ENCODE measurements at regions not wholly inside any gene's neighbourhood (a gene's known extent, or its start where the extent isn't known, plus 50 kb on each side); places are given as distances from the start of the nearest gene placed in this dataset.
"Not testable (repeated sequence)": the region's sequence is repeated elsewhere in the genome, so short reads cannot be mapped to it uniquely, and the experiment has no call there.

GRCh38 chr4:14169460-14169859, 541.9 kb upstream of the BOD1L1 start (continued):
- TF ChIP-seq ZNF791 (tag by site-specific recombination; IDR thresholded peaks at IDR 0.05): no peak

GRCh38 chr4:14169940-14170339, 542.4 kb upstream of the BOD1L1 start:
- POLR2A ChIA-PET; H3K4me3 ChIP-seq (ENCODE audit: low read depth, low read length); H3K4me1 ChIP-seq (ENCODE audit: control insufficient read depth, insufficient read depth, low read length); H3K36me3 ChIP-seq (ENCODE audit: control insufficient read depth in 2 of 2, insufficient read depth in 1 of 2, low read length in 2 of 2); H3K9me3 ChIP-seq (ENCODE audit: control insufficient read depth, insufficient read depth, low read depth, low read length); H3K27ac ChIP-seq (ENCODE audit: extremely low read depth, low read depth, low read length); CTCF ChIA-PET: not testable (repeated sequence)

- no peak overlapping the region for H3K27ac ChIP-seq (ENCODE audit: extremely low read depth, low read depth, low read length)
- no peaks in the 10 kb centered on the region for H3K9me3 ChIP-seq (ENCODE audit: control insufficient read depth, insufficient read depth, low read depth, low read length)
- POLR2A ChIA-PET: no interaction called here
- no peaks in the 10 kb centered on the region for H3K36me3 ChIP-seq (ENCODE audit: control insufficient read depth in 2 of 2, insufficient read depth in 1 of 2, low read length in 2 of 2)
- TF ChIP-seq ZNF157 (tag by site-specific recombination; IDR thresholded peaks at IDR 0.05): no peak
- TF ChIP-seq ZFP69B (tag by site-specific recombination; IDR thresholded peaks at IDR 0.05): no peak
- TF ChIP-seq ZNF658 (tag by site-specific recombination; IDR thresholded peaks at IDR 0.05): no peak
- TF ChIP-seq ZBTB21 (tag by site-specific recombination; IDR thresholded peaks at IDR 0.05): no peak
- TF ChIP-seq SP7 (tag by site-specific recombination; IDR thresholded peaks at IDR 0.05): no peak
- TF ChIP-seq KLF8 (tag by site-specific recombination; IDR thresholded peaks at IDR 0.05): no peak
- no peak for TF ChIP-seq ZNF433 (tag by site-specific recombination; IDR thresholded peaks at IDR 0.05; ENCODE audit: low read depth)
- TF ChIP-seq ZNF707 (tag by site-specific recombination; IDR thresholded peaks at IDR 0.05): no peak
- TF ChIP-seq SP2 (tag by site-specific recombination; IDR thresholded peaks at IDR 0.05): no peak
- no peak for TF ChIP-seq ZNF133 (tag by site-specific recombination; IDR thresholded peaks at IDR 0.05)
- TF ChIP-seq IKZF3 (tag by site-specific recombination; IDR thresholded peaks at IDR 0.05): no peak
- TF ChIP-seq ZNF391 (tag by site-specific recombination; IDR thresholded peaks at IDR 0.05; ENCODE audit: borderline replicate concordance, low read depth): no peak
- TF ChIP-seq EGR2 (tag by site-specific recombination; IDR thresholded peaks at IDR 0.05; ENCODE audit: low read depth): no peak
- TF ChIP-seq PRDM1 (tag by site-specific recombination; IDR thresholded peaks at IDR 0.05): no peak
- no peak for TF ChIP-seq ZNF426 (tag by site-specific recombination; IDR thresholded peaks at IDR 0.05)
- TF ChIP-seq ZNF768 (tag by site-specific recombination; IDR thresholded peaks at IDR 0.05): no peak
- no peak for TF ChIP-seq ZSCAN5A (tag by site-specific recombination; IDR thresholded peaks at IDR 0.05)
- no peak for TF ChIP-seq ZNF664 (tag by site-specific recombination; IDR thresholded peaks at IDR 0.05)
- TF ChIP-seq ZNF514 (tag by site-specific recombination; IDR thresholded peaks at IDR 0.05): no peak
- no peak for TF ChIP-seq ZNF175 (tag by site-specific recombination; IDR thresholded peaks at IDR 0.05)
- CTCF ChIA-PET: interaction anchor here (0.7 kb wide), 1 partner anchor 57 kb away, joined by 3 read pairs; no protein-coding TSS in a partner anchor
- no peaks in the 10 kb centered on the region for H3K4me1 ChIP-seq (ENCODE audit: control insufficient read depth, insufficient read depth, low read length)
- H3K4me3 ChIP-seq (ENCODE audit: low read depth, low read length): no peak overlapping the region
Observed at GRCh38 chr4:14176613-14177012, 549.1 kb upstream of the BOD1L1 start.

GRCh38 chr4:14177987-14178386, 550.5 kb upstream of the BOD1L1 start:
- no peaks in the 10 kb centered on the region for H3K9me3 ChIP-seq (ENCODE audit: control insufficient read depth, insufficient read depth, low read depth, low read length)
- ChIA-PET POLR2A (no interaction called here), CTCF (no interaction called here)
- no peak for TF ChIP-seq ZBTB8A (tag by site-specific recombination; IDR thresholded peaks at IDR 0.05)
- TF ChIP-seq ZNF777 (tag by site-specific recombination; IDR thresholded peaks at IDR 0.05; ENCODE audit: borderline replicate concordance): no peak
- TF ChIP-seq SP7 (tag by site-specific recombination; IDR thresholded peaks at IDR 0.05): no peak
- TF ChIP-seq ZNF555 (tag by site-specific recombination; conservative IDR thresholded peaks at IDR 0.05): no peak
- no peak for TF ChIP-seq SALL2 (tag by site-specific recombination; IDR thresholded peaks at IDR 0.05; ENCODE audit: borderline replicate concordance)
- no peak for TF ChIP-seq ZXDB (tag by site-specific recombination; IDR thresholded peaks at IDR 0.05)
- no peak for TF ChIP-seq ZBTB1 (tag by site-specific recombination; IDR thresholded peaks at IDR 0.05)
- no peak for TF ChIP-seq ZNF146 (tag by site-specific recombination; IDR thresholded peaks at IDR 0.05)
- TF ChIP-seq PRDM1 (tag by site-specific recombination; IDR thresholded peaks at IDR 0.05): no peak
- no peak for TF ChIP-seq ZFHX2 (tag by site-specific recombination; conservative IDR thresholded peaks at IDR 0.05)
- no peak for TF ChIP-seq ZNF785 (tag by site-specific recombination; IDR thresholded peaks at IDR 0.05)
- no peak overlapping the region for H3K4me3 ChIP-seq (ENCODE audit: low read depth, low read length)
- no peak overlapping the region for H3K27ac ChIP-seq (ENCODE audit: extremely low read depth, low read depth, low read length)
- no peaks in the 10 kb centered on the region for H3K36me3 ChIP-seq (ENCODE audit: control insufficient read depth in 2 of 2, insufficient read depth in 1 of 2, low read length in 2 of 2)
- H3K4me1 ChIP-seq (ENCODE audit: control insufficient read depth, insufficient read depth, low read length): no peaks in the 10 kb centered on the region

Data from HEK293 (cell line).